ENCODE measurements at regions not wholly inside any gene's neighbourhood (a gene's known extent, or its start where the extent isn't known, plus 50 kb on each side); places are given as distances from the start of the nearest gene placed in this dataset.

GRCh38 chr1:58976294-58976693, 192.4 kb upstream of the JUN start:
- no peak for DNase-seq

GRCh38 chr1:58977598-58977997, 193.8 kb upstream of the JUN start:
- no peak for DNase-seq

DNA sequence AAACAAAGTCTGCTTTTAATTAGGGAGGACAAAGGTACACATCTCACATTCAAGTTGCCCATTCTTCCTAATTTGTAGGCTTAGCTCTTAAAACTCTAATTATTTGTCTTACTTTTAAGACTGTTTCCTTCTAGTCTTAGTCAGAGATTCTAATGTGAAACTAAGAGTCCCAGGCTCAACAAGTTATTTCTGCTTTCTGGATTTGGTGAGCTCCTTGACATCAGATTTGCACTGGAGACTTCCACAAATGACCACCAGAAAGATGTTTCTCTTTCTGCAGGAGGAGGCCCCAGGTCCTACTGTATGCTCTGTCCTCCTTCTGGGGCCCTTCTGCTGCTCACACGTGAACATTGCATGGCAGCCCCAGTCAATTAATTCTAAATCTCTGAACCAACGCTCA, 194.2 kb upstream of the JUN start:
- DNase-seq, result no peak

- no peak for DNase-seq
Measured at GRCh38 chr1:58979086-58979485, 195.2 kb upstream of the JUN start.

DNA sequence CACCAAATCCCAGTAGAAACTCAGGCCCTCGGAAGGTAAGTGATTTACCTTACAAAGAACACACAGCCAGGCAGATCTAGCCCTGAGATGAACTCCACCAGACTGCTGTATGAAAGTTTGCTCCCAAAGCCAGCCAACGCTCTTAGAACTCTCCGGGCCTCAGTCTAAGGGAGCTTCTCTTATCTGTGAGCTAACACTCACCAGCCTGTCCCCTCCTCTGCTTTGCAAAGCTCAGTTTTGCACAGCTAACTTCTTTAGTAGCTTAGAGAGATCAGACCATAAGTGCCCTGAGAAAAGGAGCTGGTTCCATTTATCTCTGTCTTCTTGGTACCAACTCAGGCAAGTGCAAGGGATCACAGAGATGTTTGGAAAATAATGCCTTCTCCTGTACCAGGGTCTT, 195.8 kb upstream of the JUN start:
- no peak for DNase-seq

DNA sequence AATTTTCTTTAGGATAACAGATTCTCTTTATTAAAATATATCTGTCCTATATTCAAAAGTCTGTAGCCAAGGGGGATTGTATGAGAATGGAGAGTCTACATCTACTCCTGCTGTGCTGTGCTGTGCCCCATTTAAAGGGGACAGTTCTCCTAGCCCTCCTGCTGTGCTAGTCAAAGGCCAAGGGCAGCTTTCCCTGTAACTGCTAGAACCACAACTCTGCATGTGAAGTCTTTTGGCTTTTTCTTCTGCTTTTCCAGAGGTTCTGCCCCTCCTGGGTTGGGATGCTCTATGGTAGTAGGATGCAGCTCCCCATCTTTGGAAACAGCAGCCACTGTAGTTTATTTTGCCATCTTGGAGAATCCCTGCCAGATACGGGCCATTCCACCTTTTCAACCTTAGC, 197.5 kb upstream of the JUN start:
- DNase-seq, result no peak

GRCh38 chr1:58982259-58982998, 198.6 kb upstream of the JUN start:
- DNase-seq, result no peak

DNA sequence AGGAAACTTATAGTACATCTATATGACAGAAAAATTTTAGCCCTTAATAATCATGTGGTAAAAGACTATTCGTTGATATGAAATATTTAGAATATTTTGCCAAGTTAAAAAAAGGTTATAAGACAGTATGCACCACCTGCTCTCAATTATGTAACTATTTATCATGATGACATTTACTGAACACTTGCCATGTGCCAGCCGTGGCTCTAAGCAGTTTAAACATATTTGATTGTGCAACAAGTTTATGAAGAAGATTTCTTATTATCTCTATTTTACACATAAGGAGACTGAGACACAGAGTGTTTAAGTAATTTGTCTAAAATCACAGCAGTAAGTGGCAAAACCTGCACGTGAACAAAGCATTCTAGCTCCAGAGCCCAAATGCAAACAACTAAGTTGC, 199.3 kb upstream of the JUN start:
- DNase-seq, result no peak

GRCh38 chr1:58983633-58984245, 199.9 kb upstream of the JUN start:
- DNase-seq, result no peak

GRCh38 chr1:58986996-58987767, 203.3 kb upstream of the JUN start:
- DNase-seq, result no peak

- DNase-seq, result no peak
Measured at GRCh38 chr1:58988752-58989151, 204.9 kb upstream of the JUN start.

GRCh38 chr1:58989845-58990244, 206.0 kb upstream of the JUN start:
- no peak for DNase-seq

DNA sequence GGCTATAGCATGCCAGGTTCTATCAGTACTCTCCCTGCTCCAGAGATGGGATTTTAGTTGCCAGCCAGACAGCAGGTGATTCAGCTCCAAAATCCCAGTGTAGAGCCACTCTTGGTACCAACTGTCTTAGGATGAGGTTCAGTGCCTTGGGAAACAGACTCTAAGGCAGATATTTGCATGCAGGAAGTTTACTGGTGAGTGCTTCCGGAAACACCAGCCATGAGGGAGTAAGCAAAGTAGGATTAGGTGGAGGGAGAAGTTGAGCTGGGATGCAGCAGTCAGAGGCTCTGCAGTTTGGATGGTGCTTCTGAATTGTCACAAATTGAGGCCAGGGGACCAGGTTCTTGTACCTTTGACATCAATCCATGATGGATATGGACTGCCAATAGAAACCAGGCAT, 207.5 kb upstream of the JUN start:
- no peak for DNase-seq

GRCh38 chr1:58992643-58993042, 208.8 kb upstream of the JUN start:
- DNase-seq, result no peak

GRCh38 chr1:58993403-58993802, 209.6 kb upstream of the JUN start:
- DNase-seq, result no peak

DNA sequence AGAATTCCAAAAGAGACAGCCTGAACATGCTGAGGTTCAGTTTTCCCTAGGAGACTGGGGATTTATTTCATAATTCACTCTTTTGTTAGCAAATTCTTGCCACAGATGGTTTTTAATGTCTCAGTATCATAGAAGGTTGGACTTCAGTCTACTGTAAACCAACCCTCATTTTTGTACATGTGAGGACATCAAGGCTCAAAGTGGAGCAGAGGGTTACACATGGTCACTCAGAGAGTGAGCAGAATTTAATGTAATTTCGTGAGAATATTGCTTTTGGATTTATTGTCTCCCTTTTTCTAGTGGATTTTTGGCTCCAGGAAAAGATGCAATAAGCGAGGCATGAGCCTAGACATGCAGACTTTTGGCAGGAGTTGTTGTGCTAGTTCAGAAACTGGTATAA, 210.8 kb upstream of the JUN start:
- no peak for DNase-seq

DNA sequence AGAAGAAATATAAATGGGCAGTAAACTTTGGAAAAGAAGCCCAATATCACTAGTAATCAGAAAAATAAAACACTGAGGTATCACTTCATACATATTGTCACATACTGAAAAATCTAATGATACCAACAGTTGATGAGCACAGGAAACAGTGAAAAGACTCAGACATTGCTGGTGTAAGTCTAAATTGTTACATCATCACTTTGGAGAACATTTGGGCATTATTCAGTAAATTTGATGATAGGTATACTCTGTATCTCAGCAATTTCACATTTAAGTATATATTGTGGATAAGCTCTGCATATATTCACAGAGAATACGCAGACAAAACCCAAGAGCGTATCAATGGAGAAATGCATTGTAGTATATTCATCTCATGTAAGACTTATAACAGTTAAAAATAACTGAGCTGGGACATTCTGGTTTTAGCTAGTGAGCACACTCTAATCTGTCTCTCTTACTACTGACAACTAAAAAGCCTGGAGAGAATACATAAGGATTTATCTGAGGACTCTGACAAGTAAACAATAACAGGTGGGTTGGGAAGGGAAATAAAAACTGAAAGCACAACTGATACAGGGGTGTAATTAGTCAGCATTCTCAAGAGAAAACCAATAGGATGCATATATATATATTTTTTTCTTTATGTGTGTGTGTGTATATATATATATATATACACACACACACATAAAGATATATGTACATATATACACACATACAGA, 212.7 kb upstream of the JUN start:
- DNase-seq, result no peak

DNA sequence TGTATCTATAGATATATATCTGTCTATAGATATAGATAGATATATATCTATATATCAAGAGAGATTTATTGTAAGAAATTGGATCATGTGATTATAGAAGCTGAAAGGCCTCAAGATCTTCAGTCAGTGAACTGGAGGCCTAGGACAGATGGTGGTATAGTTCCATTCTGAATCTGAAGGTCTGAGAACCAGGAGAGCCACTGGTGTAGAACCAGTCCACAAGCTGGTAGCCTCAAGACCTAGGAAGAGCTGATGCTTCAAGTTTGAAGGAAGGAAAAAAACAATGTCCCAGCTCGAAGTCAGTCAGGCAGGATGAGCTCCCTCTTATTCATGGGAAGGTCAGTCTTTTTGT, 213.2 kb upstream of the JUN start:
- no peak for DNase-seq

- no peak for DNase-seq
Measured at GRCh38 chr1:58997637-58998036, 213.8 kb upstream of the JUN start.

GRCh38 chr1:58999676-59000075, 215.8 kb upstream of the JUN start:
- DNase-seq, result no peak

GRCh38 chr1:59004755-59005154, 220.9 kb upstream of the JUN start:
- no peak for DNase-seq

GRCh38 chr1:59005491-59006288, 221.8 kb upstream of the JUN start:
- no peak for DNase-seq

DNA sequence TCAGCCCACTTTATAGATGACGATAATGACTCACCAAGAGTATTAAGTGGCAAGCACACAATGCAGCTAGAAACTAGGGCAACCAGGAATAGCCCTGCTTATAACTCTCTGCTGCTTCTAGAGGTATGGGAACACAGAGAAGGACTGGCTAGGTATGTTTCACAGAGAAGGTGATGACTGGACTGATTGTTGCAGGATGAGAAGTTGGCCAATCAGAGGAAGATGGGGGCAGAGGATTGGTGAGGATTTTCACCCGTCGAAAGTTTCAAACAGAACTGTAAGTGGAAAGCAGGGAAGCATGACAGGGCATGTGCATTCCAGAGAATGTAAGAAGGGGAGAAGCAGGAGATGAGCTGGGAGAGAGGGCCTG, 222.4 kb upstream of the JUN start:
- no peak for DNase-seq

Measured in activated CD4-positive, alpha-beta T cell treated with anti-CD3 and anti-CD28 coated beads for 48 hours (primary cell).